H1 (cell line): ENCODE measurements at regions not wholly inside any gene's neighbourhood (a gene's known extent, or its start where the extent isn't known, plus 50 kb on each side); places are given as distances from the start of the nearest gene placed in this dataset.

Source experiments
- CTCF ChIA-PET: fragments of 300-600 bp; sonication (Branson Sonifier 250); formaldehyde crosslinking; loops from one replicate; lab custom pipeline; 2021; ENCODE audit not compliant: partially characterized antibody; lab: Charles Lee
- POLR2A ChIA-PET: fragments of 300-600 bp; sonication (Branson Sonifier 250); formaldehyde crosslinking; loops from one replicate; lab custom pipeline; 2021; ENCODE audit warnings: inconsistent platforms; ENCODE audit not compliant: partially characterized antibody; lab: Charles Lee
- DNase-seq, 2 experiments: peaks; one replicate each; pipeline versions ENCODE4 v3.0.0 to v3.0.0-alpha.2; 2010 to 2022; ENCODE audit warnings: low spot score in 2 of 2, low read depth in 1 of 2, mixed read lengths in 1 of 2
- FAIRE-seq: peaks from 2 replicates; lab custom pipeline; 2011; peaks lifted over from hg19 to GRCh38; lab: Jason Lieb, UNC
- H2AFZ ChIP-seq: 2 replicates; pipeline ENCODE4 v1.8.1; 2012; ENCODE audit warnings: low read length, inconsistent platforms
- H2AK5ac ChIP-seq: 2 replicates; pipeline ENCODE4 v1.6.1; 2013; ENCODE audit warnings: low read depth, low read length
- H2BK120ac ChIP-seq: replicated peaks from 2 replicates; pipeline ENCODE3; 2013; ENCODE audit warnings: low read depth, low read length, inconsistent platforms
- H2BK12ac ChIP-seq: 2 replicates; pipeline ENCODE4 v1.6.1; 2013; ENCODE audit warnings: low read depth, low read length
- H2BK15ac ChIP-seq: 2 replicates; pipeline ENCODE4 v1.6.1; 2013; ENCODE audit warnings: low read length
- H2BK20ac ChIP-seq: 2 replicates; pipeline ENCODE4 v1.6.1; 2013; ENCODE audit warnings: low read length
- H2BK5ac ChIP-seq: 2 replicates; pipeline ENCODE4 v1.6.1; 2013; ENCODE audit warnings: low read depth, low read length
- H3K14ac ChIP-seq: 2 replicates; pipeline ENCODE4 v1.6.1; 2013; ENCODE audit warnings: inconsistent platforms; ENCODE audit not compliant: insufficient read length
- H3K18ac ChIP-seq: 2 replicates; pipeline ENCODE4 v1.6.1; 2013; ENCODE audit warnings: low read length; ENCODE audit errors: extremely low read depth
- H3K23ac ChIP-seq: 2 replicates; pipeline ENCODE4 v1.6.1; 2013; ENCODE audit warnings: inconsistent platforms; ENCODE audit not compliant: insufficient read length
- H3K23me2 ChIP-seq: 2 replicates; pipeline ENCODE4 v1.6.1; 2013; ENCODE audit warnings: low read depth, low read length
- H3K27ac ChIP-seq: 2 replicates; pipeline ENCODE4 v1.6.1; 2011; ENCODE audit warnings: low read depth, low read length, inconsistent platforms
- H3K27me3 ChIP-seq, 4 experiments: replicated peaks in 1 of 4; 1 replicate in 1 of 4; 2 replicates in 3 of 4; pipeline versions ENCODE4 v1.6.1 to v1.8.1; 2011 to 2013; ENCODE audit warnings: low read length in 3 of 4, mild to moderate bottlenecking in 3 of 4, inconsistent platforms in 2 of 4, mixed read lengths in 2 of 4, moderate library complexity in 1 of 4; ENCODE audit not compliant: control insufficient read depth in 3 of 4, insufficient read depth in 3 of 4; ENCODE audit errors: extremely low read depth in 1 of 4
- H3K36me3 ChIP-seq, 4 experiments: 2 replicates each; pipeline versions ENCODE4 v1.6.1 to v1.8.1; 2011 to 2013; ENCODE audit warnings: mild to moderate bottlenecking in 4 of 4, low read length in 3 of 4, moderate library complexity in 2 of 4, control low read depth in 1 of 4, inconsistent platforms in 1 of 4; ENCODE audit not compliant: insufficient read depth in 4 of 4, control insufficient read depth in 2 of 4
- H3K4ac ChIP-seq: replicated peaks from 2 replicates; pipeline ENCODE3; 2013; ENCODE audit warnings: low read length, low read depth, mixed read lengths, inconsistent platforms; ENCODE audit not compliant: insufficient read length
- H3K4me1 ChIP-seq, 4 experiments: replicated peaks in 1 of 4; 1 replicate in 1 of 4; 2 replicates in 3 of 4; pipeline versions ENCODE4 v1.6.1 to v1.8.1; 2011 to 2013; ENCODE audit warnings: low read length in 3 of 4, inconsistent platforms in 2 of 4, mixed read lengths in 1 of 4; ENCODE audit not compliant: insufficient read depth in 4 of 4, control insufficient read depth in 3 of 4
- H3K4me2 ChIP-seq, 2 experiments: 2 replicates each; pipeline versions ENCODE4 v1.6.1 to v1.8.1; 2011 to 2013; ENCODE audit warnings: low read depth in 2 of 2, low read length in 2 of 2, control low read depth in 1 of 2, inconsistent platforms in 1 of 2, mild to moderate bottlenecking in 1 of 2; ENCODE audit not compliant: insufficient read depth in 1 of 2
- H3K4me3 ChIP-seq, 4 experiments: fragments of 200-600, 300-600 bp in 1 of 4; sonication (generic), shearing (Covaris generic), sonication (Bioruptor Twin) in 1 of 4; 2 replicates each; pipeline versions ENCODE4 v1.5.1 to v1.8.1; 2011 to 2016; ENCODE audit warnings: low read length in 4 of 4, low read depth in 3 of 4, control low read depth in 2 of 4, inconsistent platforms in 2 of 4, mild to moderate bottlenecking in 2 of 4, mixed read lengths in 1 of 4, moderate library complexity in 1 of 4; ENCODE audit not compliant: insufficient read depth in 2 of 4; ENCODE audit errors: extremely low read depth in 1 of 4
- H3K56ac ChIP-seq: replicated peaks from 2 replicates; pipeline ENCODE3; 2013; ENCODE audit warnings: low read depth, mild to moderate bottlenecking, mixed read lengths, low read length, inconsistent platforms; ENCODE audit not compliant: insufficient read length
- H3K79me1 ChIP-seq: 2 replicates; pipeline ENCODE4 v1.6.1; 2013; ENCODE audit warnings: low read depth, low read length, control low read depth
- H3K79me2 ChIP-seq, 2 experiments: 2 replicates each; pipeline versions ENCODE4 v1.6.1 to v1.8.1; 2012 to 2013; ENCODE audit warnings: low read length in 2 of 2, mild to moderate bottlenecking in 2 of 2, inconsistent platforms in 1 of 2; ENCODE audit not compliant: insufficient read depth in 2 of 2, control insufficient read depth in 1 of 2
- H3K9ac ChIP-seq, 4 experiments: replicated peaks in 1 of 4; 1 replicate in 1 of 4; 2 replicates in 3 of 4; pipeline versions ENCODE4 v1.6.1 to v1.8.1; 2011 to 2013; ENCODE audit warnings: low read depth in 3 of 4, low read length in 3 of 4, control low read depth in 2 of 4, mild to moderate bottlenecking in 2 of 4, moderate library complexity in 2 of 4, inconsistent platforms in 1 of 4; ENCODE audit errors: extremely low read depth in 1 of 4
- H3K9me3 ChIP-seq, 2 experiments: 2 replicates each; pipeline versions ENCODE4 v1.6.1 to v1.8.1; 2012 to 2013; ENCODE audit warnings: mild to moderate bottlenecking in 2 of 2, moderate library complexity in 2 of 2, control low read depth in 1 of 2, inconsistent platforms in 1 of 2, low read depth in 1 of 2, low read length in 1 of 2, mixed read lengths in 1 of 2; ENCODE audit not compliant: insufficient read depth in 2 of 2
- H4K20me1 ChIP-seq, 2 experiments: replicated peaks in 1 of 2; 2 replicates each; pipeline versions ENCODE3 to v1.8.1; 2011 to 2013; ENCODE audit warnings: inconsistent platforms in 2 of 2, low read length in 2 of 2, mild to moderate bottlenecking in 1 of 2; ENCODE audit not compliant: insufficient read depth in 2 of 2, control insufficient read depth in 1 of 2
- H4K5ac ChIP-seq: 2 replicates; pipeline ENCODE4 v1.6.1; 2013; ENCODE audit warnings: low read length, low read depth, mixed read lengths, inconsistent platforms; ENCODE audit not compliant: insufficient read length
- H4K8ac ChIP-seq: 2 replicates; pipeline ENCODE4 v1.8.0; 2013; ENCODE audit warnings: mild to moderate bottlenecking, moderate library complexity, low read length, inconsistent platforms; ENCODE audit not compliant: insufficient read depth; ENCODE audit errors: extremely low read depth
- H4K91ac ChIP-seq: replicated peaks from 2 replicates; pipeline ENCODE3; 2013; ENCODE audit warnings: low read length, mixed read lengths, inconsistent platforms; ENCODE audit not compliant: insufficient read length
- NRF1 ChIP-seq: IDR thresholded peaks from 2 replicates; pipeline ENCODE4 v1.6.1; 2011; ENCODE audit warnings: mild to moderate bottlenecking, low read depth, low read length, improper control_type of control experiment
- POLR2A ChIP-seq, 2 experiments: IDR thresholded peaks; 1 replicate in 1 of 2; 2 replicates in 1 of 2; pipeline ENCODE4 v1.6.1; 2011; ENCODE audit warnings: low read depth in 2 of 2, low read length in 2 of 2, mild to moderate bottlenecking in 2 of 2; ENCODE audit errors: control extremely low read depth in 1 of 2
- SP4 ChIP-seq: IDR thresholded peaks from 2 replicates; pipeline ENCODE4 v1.6.1; 2012; ENCODE audit warnings: low read length, inconsistent platforms
- TAF1 ChIP-seq: IDR thresholded peaks from 2 replicates; pipeline ENCODE4 v1.6.1; 2011; ENCODE audit warnings: mild to moderate bottlenecking, low read depth, low read length
- TAF7 ChIP-seq: optimal IDR thresholded peaks from 2 replicates; pipeline ENCODE3; 2011; ENCODE audit warnings: low read depth, mild to moderate bottlenecking, inconsistent platforms, low read length, moderate library complexity, borderline replicate concordance
- WGBS, 2 experiments: shearing (Covaris generic) in 1 of 2; methylation state at CpG; one replicate each; pipeline versions ENCODE4 v1.1.6 to v1.1.7; 2013 to 2015; ENCODE audit warnings: low lambda C conversion rate in 2 of 2, mixed read lengths in 2 of 2, inconsistent platforms in 1 of 2, low coverage in 1 of 2, missing lambda C conversion rate in 1 of 2; ENCODE audit not compliant: insufficient replicate concordance in 2 of 2, insufficient coverage in 1 of 2, insufficient read length in 1 of 2; ENCODE audit errors: extremely low coverage in 1 of 2, missing lambda C conversion rate in 1 of 2; 5-methylcytosine and 5-hydroxymethylcytosine counted together

DNA sequence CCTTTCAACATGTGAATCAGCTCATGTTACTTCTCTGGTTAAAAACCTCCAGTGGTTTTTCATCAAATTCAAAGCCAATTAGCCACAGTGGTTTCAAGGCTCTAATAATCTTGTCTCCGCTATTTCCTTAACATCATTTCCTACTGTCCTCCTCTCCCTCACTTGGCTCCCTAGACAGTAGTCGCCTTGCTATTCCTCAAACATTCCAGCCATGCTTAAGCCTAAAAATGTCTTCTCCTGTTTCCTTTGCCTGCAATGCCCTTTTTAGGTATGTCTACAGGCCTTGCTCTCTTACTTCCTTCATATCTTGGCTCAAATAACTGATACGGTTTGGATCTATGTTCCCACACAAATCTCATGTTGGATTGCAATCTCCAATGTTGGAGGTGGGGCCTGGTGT lies 779.4 kb upstream of the LRRN3 start:
- TF ChIP-seq POLR2A (IDR thresholded peaks at IDR 0.05; ENCODE audit: control extremely low read depth in 1 of 2, low read depth in 2 of 2, low read length in 2 of 2) (no peak), TAF1 (no peak), SP4 (no peak), NRF1 (no peak), TAF7 (no peak)
- TF ChIP-seq, all 59 proteins: peak for 0
- H3K18ac ChIP-seq = no peak overlapping the region
- no peaks in the 10 kb centered on the region for H3K79me2 ChIP-seq
- DNase-seq = no peak
- WGBS, 2 experiments = 59% methylated on average over 3 of the region's 3 CpGs; no CpG with 5 or more reads in 1 of the 2 experiments
- peak overlapping the region; percentile 1; the same call in 1 of the 2 replicates for H2AFZ ChIP-seq
- FAIRE-seq = no peak
- H2BK120ac ChIP-seq = no peak overlapping the region
- no peak overlapping the region for H3K56ac ChIP-seq
- no peaks in the 10 kb centered on the region for H3K4me1 ChIP-seq
- no peak overlapping the region for H4K91ac ChIP-seq
- H4K5ac ChIP-seq = no peak overlapping the region
- no peak overlapping the region for H3K14ac ChIP-seq
- no peak overlapping the region for H3K23ac ChIP-seq
- no peak overlapping the region for H2BK20ac ChIP-seq
- no peak overlapping the region for H2BK5ac ChIP-seq
- H3K27me3 ChIP-seq = no peaks in the 10 kb centered on the region
- no peaks in the 10 kb centered on the region for H3K9me3 ChIP-seq
- H2BK12ac ChIP-seq = no peak overlapping the region
- no peak overlapping the region for H4K8ac ChIP-seq
- POLR2A ChIA-PET = no interaction called here
- no peak overlapping the region for H2AK5ac ChIP-seq
- H3K36me3 ChIP-seq = no peaks in the 10 kb centered on the region
- no peak overlapping the region for H3K27ac ChIP-seq
- no peak overlapping the region for H3K4me2 ChIP-seq
- H2BK15ac ChIP-seq = no peak overlapping the region
- CTCF ChIA-PET = no interaction called here
- no peak overlapping the region for H3K4me3 ChIP-seq
- no peaks in the 10 kb centered on the region for H4K20me1 ChIP-seq
- H3K23me2 ChIP-seq = no peaks in the 10 kb centered on the region; the same call in none of the 2 replicates
- no peak overlapping the region for H3K4ac ChIP-seq
- no peak overlapping the region for H3K9ac ChIP-seq
- H3K79me1 ChIP-seq = no peaks in the 10 kb centered on the region
